ENCODE measurements at regions not wholly inside any gene's neighbourhood (a gene's known extent, or its start where the extent isn't known, plus 50 kb on each side); places are given as distances from the start of the nearest gene placed in this dataset.

- TF ChIP-seq TCF12 (IDR thresholded peaks at IDR 0.05; ENCODE audit: low read depth) (no peak), TAF1 (IDR thresholded peaks at IDR 0.05; ENCODE audit: low read depth) (no peak), USF1 (IDR thresholded peaks at IDR 0.05) (no peak), CEBPB (IDR thresholded peaks at IDR 0.05) (no peak), YY1 (IDR thresholded peaks at IDR 0.05; ENCODE audit: low read depth) (no peak), EP300 (IDR thresholded peaks at IDR 0.05; ENCODE audit: borderline replicate concordance) (no peak), CREB1 (IDR thresholded peaks at IDR 0.05; ENCODE audit: low read depth) (no peak), ZBTB7A (IDR thresholded peaks at IDR 0.05; ENCODE audit: low read depth) (no peak), REST (IDR thresholded peaks at IDR 0.05; ENCODE audit: low read depth) (no peak)
Observed at GRCh38 chr13:62060570-62060969, 644.9 kb upstream of the PCDH20 start.
